Panc1 (cell line): ENCODE measurements at regions not wholly inside any gene's neighbourhood (a gene's known extent, or its start where the extent isn't known, plus 50 kb on each side); places are given as distances from the start of the nearest gene placed in this dataset.

Source experiments
- CTCF ChIP-seq: fragments of 450-650 bp; IDR thresholded peaks from 2 replicates; pipeline ENCODE4 v1.5.1; 2017; ENCODE audit warnings: mild to moderate bottlenecking
- POLR2AphosphoS5 ChIP-seq: IDR thresholded peaks from 2 replicates; pipeline ENCODE4 v1.6.1; 2012; ENCODE audit warnings: mild to moderate bottlenecking, low read depth, low read length, moderate library complexity
- REST ChIP-seq, 2 experiments: IDR thresholded peaks; 2 replicates each; pipeline ENCODE4 v1.6.1; 2011 to 2012; ENCODE audit warnings: low read depth in 2 of 2, control low read depth in 1 of 2, low read length in 1 of 2, mild to moderate bottlenecking in 1 of 2, moderate library complexity in 1 of 2; ENCODE audit not compliant: insufficient read depth in 1 of 2

GRCh38 chr1:113314600-113314999 is 75.7 kb upstream of the MAGI3 start:
- TF ChIP-seq REST (IDR thresholded peaks at IDR 0.05; ENCODE audit: insufficient read depth in 1 of 2, low read depth in 2 of 2, low read length in 1 of 2) (no peak), POLR2AphosphoS5 (no peak), CTCF (no peak)
